Liver (tissue), 8 donors: ENCODE measurements at regions not wholly inside any gene's neighbourhood (a gene's known extent, or its start where the extent isn't known, plus 50 kb on each side); places are given as distances from the start of the nearest gene placed in this dataset.

ENCODE experiments used
- DNase-seq: peaks from one replicate; pipeline ENCODE4 v3.0.0-alpha.2; 2017; ENCODE audit warnings: low spot score
- H3K27ac ChIP-seq, 2 donors: one replicate each; pipeline ENCODE4 v1.7.0; 2013; ENCODE audit warnings: inconsistent platforms in 2 of 2, low read length in 2 of 2, control low read depth in 1 of 2, low read depth in 1 of 2, mild to moderate bottlenecking in 1 of 2
- H3K27me3 ChIP-seq, 4 donors: one replicate each; pipeline versions ENCODE4 v1.6.1 to v1.7.0; 2013; ENCODE audit warnings: low read length in 3 of 4, inconsistent platforms in 1 of 4, mild to moderate bottlenecking in 1 of 4, moderate library complexity in 1 of 4; ENCODE audit not compliant: control insufficient read depth in 4 of 4, insufficient read depth in 4 of 4
- H3K36me3 ChIP-seq, 4 donors: one replicate each; pipeline versions ENCODE4 v1.6.1 to v1.7.0; 2013; ENCODE audit warnings: low read length in 3 of 4, mild to moderate bottlenecking in 3 of 4, low read depth in 1 of 4, moderate library complexity in 1 of 4; ENCODE audit not compliant: control insufficient read depth in 4 of 4, insufficient read depth in 3 of 4
- H3K4me1 ChIP-seq, 4 donors: one replicate each; pipeline versions ENCODE4 v1.6.1 to v1.7.0; 2013; ENCODE audit warnings: low read length in 3 of 4, mild to moderate bottlenecking in 3 of 4, moderate library complexity in 1 of 4; ENCODE audit not compliant: control insufficient read depth in 4 of 4, insufficient read depth in 4 of 4
- H3K4me3 ChIP-seq, 3 donors: one replicate each; pipeline versions ENCODE4 v1.6.1 to v1.7.0; 2013; ENCODE audit warnings: low read length in 3 of 3, control low read depth in 1 of 3, low read depth in 1 of 3, mild to moderate bottlenecking in 1 of 3
- H3K9ac ChIP-seq, 2 donors: one replicate each; pipeline ENCODE4 v1.7.0; 2013; ENCODE audit warnings: low read length in 2 of 2, mild to moderate bottlenecking in 2 of 2, moderate library complexity in 2 of 2, control low read depth in 1 of 2, low read depth in 1 of 2
- H3K9me3 ChIP-seq, 4 donors: one replicate each; pipeline versions ENCODE4 v1.6.1 to v1.7.0; 2013; ENCODE audit warnings: low read length in 3 of 4; ENCODE audit not compliant: control insufficient read depth in 4 of 4
- ATF3 ChIP-seq: IDR thresholded peaks from 2 replicates; pipeline ENCODE4 v1.6.1; 2016; ENCODE audit warnings: antibody characterized with exemption
- CTCF ChIP-seq: fragments of 150-350 bp; IDR thresholded peaks from 2 replicates; pipeline ENCODE4 v1.5.1; 2017; ENCODE audit warnings: improper control_type of control experiment, low read depth, low read length; ENCODE audit not compliant: missing input control
- EGR1 ChIP-seq, 2 donors: IDR thresholded peaks; 2 replicates each; pipeline ENCODE4 v1.6.1; 2016 to 2018; ENCODE audit warnings: antibody characterized with exemption in 2 of 2, low read depth in 2 of 2
- FOXA2 ChIP-seq: IDR thresholded peaks from 2 replicates; pipeline ENCODE4 v1.6.1; 2016; ENCODE audit warnings: antibody characterized with exemption
- HNF4A ChIP-seq, 2 donors: conservative IDR thresholded peaks; 2 replicates each; pipeline ENCODE4 v1.6.1; 2016; ENCODE audit warnings: antibody characterized with exemption in 2 of 2, mild to moderate bottlenecking in 2 of 2
- HNF4G ChIP-seq: IDR thresholded peaks from 2 replicates; pipeline ENCODE4 v1.6.1; 2016; ENCODE audit warnings: antibody characterized with exemption
- JUND ChIP-seq, 2 donors: IDR thresholded peaks; 2 replicates each; pipeline ENCODE4 v1.6.1; 2016; ENCODE audit warnings: antibody characterized with exemption in 2 of 2
- MAX ChIP-seq: IDR thresholded peaks from 2 replicates; pipeline ENCODE4 v1.6.1; 2016; ENCODE audit warnings: antibody characterized with exemption
- NR2F2 ChIP-seq: IDR thresholded peaks from 2 replicates; pipeline ENCODE4 v1.6.1; 2016; ENCODE audit warnings: antibody characterized with exemption
- RXRA ChIP-seq, 2 donors: IDR thresholded peaks; 2 replicates each; pipeline ENCODE4 v1.6.1; 2017 to 2018; ENCODE audit warnings: antibody characterized with exemption in 2 of 2, mild to moderate bottlenecking in 1 of 2
- SP1 ChIP-seq: IDR thresholded peaks from 2 replicates; pipeline ENCODE4 v1.6.1; 2018; ENCODE audit warnings: antibody characterized with exemption, mild to moderate bottlenecking
- TAF1 ChIP-seq: conservative IDR thresholded peaks from 2 replicates; pipeline ENCODE4 v1.6.1; 2016; ENCODE audit warnings: antibody characterized with exemption, mild to moderate bottlenecking
- YY1 ChIP-seq: IDR thresholded peaks from 2 replicates; pipeline ENCODE4 v1.6.1; 2016; ENCODE audit warnings: antibody characterized with exemption, mild to moderate bottlenecking
- ZBTB33 ChIP-seq: IDR thresholded peaks from 2 replicates; pipeline ENCODE4 v1.6.1; 2016; ENCODE audit warnings: antibody characterized with exemption
- WGBS: extraction: QIAGEN DNeasy Blood & Tissue Kit; methylation state at CpG from one replicate; pipeline ENCODE4 v1.1.7; 2013; 5-methylcytosine and 5-hydroxymethylcytosine counted together
- donor health status: healthy.
- donor health status: healthy.
- donor health status: healthy.
- donor health status: healthy.
- donor health status: healthy.

GRCh38 chr21:28485301-28486022 is 507.2 kb downstream of the LTN1 start:
- H3K9me3 ChIP-seq = no peaks in the 10 kb centered on the region
- no peak overlapping the region for H3K4me3 ChIP-seq
- no peaks in the 10 kb centered on the region for H3K27me3 ChIP-seq
- H3K27ac ChIP-seq = no peak overlapping the region
- H3K4me1 ChIP-seq = peaks cover 2 to 11% (median 8%) of the 10 kb centered on the region in 4 donors
- TF ChIP-seq HNF4A (conservative IDR thresholded peaks at IDR 0.05) = no peak
- TF ChIP-seq SP1 = no peak
- TF ChIP-seq NR2F2 = no peak
- TF ChIP-seq YY1 = no peak
- no peak for TF ChIP-seq HNF4G
- no peak for TF ChIP-seq FOXA2
- TF ChIP-seq EGR1 (IDR thresholded peaks at IDR 0.05; ENCODE audit: low read depth in 2 of 2) = no peak
- TF ChIP-seq CTCF = no peak
- no peak for TF ChIP-seq ZBTB33
- no peak for TF ChIP-seq MAX
- whole genome bisulfite sequencing = 96% methylated on average over 4 of the region's 4 CpGs
- no peak overlapping the region for H3K9ac ChIP-seq
- DNase-seq = no peak
- no peaks in the 10 kb centered on the region for H3K36me3 ChIP-seq

GRCh38 chr21:28483301-28484035 is 509.2 kb downstream of the LTN1 start:
- Histone ChIP-seq H3K27me3 (no peaks in the 10 kb centered on the region), H3K9me3 (no peaks in the 10 kb centered on the region), H3K36me3 (no peaks in the 10 kb centered on the region), H3K9ac (no peak overlapping the region), H3K27ac (no peak overlapping the region), H3K4me1 (peaks cover 2 to 11% (median 8%) of the 10 kb centered on the region in 4 donors), H3K4me3 (no peak overlapping the region)
- TF ChIP-seq RXRA (IDR thresholded peaks at IDR 0.05) = no peak
- TF ChIP-seq ATF3 = no peak
- no peak for TF ChIP-seq TAF1
- TF ChIP-seq ZBTB33 = no peak
- TF ChIP-seq NR2F2 = peak; percentile 33
- TF ChIP-seq JUND (IDR thresholded peaks at IDR 0.05) = no peak
- DNase-seq = no peak
- 71% methylated on average over 3 of the region's 3 CpGs for WGBS
